ENCODE measurements at regions not wholly inside any gene's neighbourhood (a gene's known extent, or its start where the extent isn't known, plus 50 kb on each side); places are given as distances from the start of the nearest gene placed in this dataset.

DNA sequence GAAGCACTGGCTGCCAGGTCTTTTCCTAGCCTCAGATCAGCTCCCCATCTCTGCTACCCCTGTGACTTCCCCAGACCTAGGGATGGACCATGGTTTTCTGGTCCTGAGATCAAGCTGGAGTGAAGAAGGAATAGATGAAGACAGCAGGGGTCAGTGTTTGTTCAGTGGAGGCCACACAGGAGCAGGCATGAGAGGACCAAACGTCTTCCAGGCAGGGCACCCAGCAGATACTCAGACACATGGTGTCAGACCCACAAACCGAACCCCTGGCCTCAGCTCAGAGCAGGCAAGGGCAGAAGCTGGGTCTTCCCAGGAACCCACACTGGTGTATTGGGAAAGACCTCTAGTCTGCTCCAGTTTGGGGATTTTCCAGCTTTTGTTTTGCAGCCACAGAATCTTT lies 189.7 kb downstream of the IRX5 start:
- intact Hi-C loops (cut with micrococcal nuclease), result no loop called here
- CTCF ChIA-PET, result no interaction called here
- POLR2A ChIA-PET, result no interaction called here
- H3K36me3 Mint-ChIP-seq (ENCODE audit: low read depth), result no peaks in the 10 kb centered on the region
- no peak overlapping the region for H3K27ac Mint-ChIP-seq
- no peak overlapping the region for H3K4me3 Mint-ChIP-seq
- H3K27me3 Mint-ChIP-seq, result no peaks in the 10 kb centered on the region
- no peak for DNase-seq
- H3K4me1 Mint-ChIP-seq, result no peaks in the 10 kb centered on the region
- ATAC-seq (ENCODE audit: low read depth), result no peak
- TF ChIP-seq, protein P1, sequence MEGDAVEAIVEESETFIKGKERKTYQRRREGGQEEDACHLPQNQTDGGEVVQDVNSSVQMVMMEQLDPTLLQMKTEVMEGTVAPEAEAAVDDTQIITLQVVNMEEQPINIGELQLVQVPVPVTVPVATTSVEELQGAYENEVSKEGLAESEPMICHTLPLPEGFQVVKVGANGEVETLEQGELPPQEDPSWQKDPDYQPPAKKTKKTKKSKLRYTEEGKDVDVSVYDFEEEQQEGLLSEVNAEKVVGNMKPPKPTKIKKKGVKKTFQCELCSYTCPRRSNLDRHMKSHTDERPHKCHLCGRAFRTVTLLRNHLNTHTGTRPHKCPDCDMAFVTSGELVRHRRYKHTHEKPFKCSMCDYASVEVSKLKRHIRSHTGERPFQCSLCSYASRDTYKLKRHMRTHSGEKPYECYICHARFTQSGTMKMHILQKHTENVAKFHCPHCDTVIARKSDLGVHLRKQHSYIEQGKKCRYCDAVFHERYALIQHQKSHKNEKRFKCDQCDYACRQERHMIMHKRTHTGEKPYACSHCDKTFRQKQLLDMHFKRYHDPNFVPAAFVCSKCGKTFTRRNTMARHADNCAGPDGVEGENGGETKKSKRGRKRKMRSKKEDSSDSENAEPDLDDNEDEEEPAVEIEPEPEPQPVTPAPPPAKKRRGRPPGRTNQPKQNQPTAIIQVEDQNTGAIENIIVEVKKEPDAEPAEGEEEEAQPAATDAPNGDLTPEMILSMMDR (IDR thresholded peaks at IDR 0.05), result no peak
- H3K9me3 Mint-ChIP-seq, result no peaks in the 10 kb centered on the region

DNA sequence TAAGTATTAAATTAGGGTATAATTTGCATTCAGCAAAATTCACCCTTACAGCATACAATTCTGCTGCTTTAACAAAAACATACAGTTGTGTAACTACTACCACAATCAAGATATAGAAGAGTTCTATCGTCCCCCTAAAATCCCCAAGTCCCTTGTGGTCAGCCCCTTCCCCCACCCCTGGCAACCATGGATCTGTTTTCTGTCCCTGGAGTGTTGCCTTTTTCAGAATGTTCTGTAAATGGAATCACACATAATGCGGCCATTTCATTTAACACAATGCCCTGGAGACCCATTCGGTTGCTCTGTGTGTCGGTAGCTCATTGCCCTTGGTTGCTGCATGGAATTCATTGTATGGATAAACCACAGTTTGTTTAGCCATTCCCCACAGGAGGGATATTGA lies 190.2 kb downstream of the IRX5 start:
- Mint-ChIP-seq H3K4me1 (peaks cover under 1% of the 10 kb centered on the region), H3K4me3 (no peak overlapping the region), H3K36me3 (ENCODE audit: low read depth) (no peaks in the 10 kb centered on the region), H3K27me3 (no peaks in the 10 kb centered on the region), H3K9me3 (no peaks in the 10 kb centered on the region), H3K27ac (no peak overlapping the region)
- DNase-seq, result no peak
- ATAC-seq (ENCODE audit: low read depth), result no peak
- POLR2A ChIA-PET, result no interaction called here
- TF ChIP-seq, protein P1 (IDR thresholded peaks at IDR 0.05), result no peak
- CTCF ChIA-PET, result no interaction called here
- intact Hi-C loops (cut with micrococcal nuclease), result no loop called here

DNA sequence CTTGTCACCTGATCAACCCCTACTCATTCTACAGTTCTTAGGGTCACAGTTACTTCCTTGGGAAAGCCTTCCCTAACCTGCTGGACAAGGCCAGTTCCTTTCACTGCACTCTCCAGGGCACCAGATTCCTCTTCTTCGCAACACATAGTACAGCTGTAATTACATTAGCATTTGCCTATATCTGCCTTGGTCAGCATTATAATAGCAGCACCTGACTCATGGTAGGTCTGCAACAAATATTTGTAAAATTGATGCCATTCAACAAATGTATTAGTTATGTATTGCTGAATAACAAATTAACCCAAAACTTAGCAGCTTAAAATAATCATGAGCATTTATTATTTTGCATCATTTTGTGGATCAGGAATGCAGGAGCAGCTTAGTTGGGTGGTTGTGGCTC lies 193.0 kb downstream of the IRX5 start:
- ATAC-seq (ENCODE audit: low read depth) (no peak), DNase-seq (no peak)
- H3K36me3 Mint-ChIP-seq (ENCODE audit: low read depth), result no peaks in the 10 kb centered on the region
- ChIA-PET POLR2A (no interaction called here), CTCF (no interaction called here)
- no peak overlapping the region for H3K27ac Mint-ChIP-seq
- peaks cover 12% of the 10 kb centered on the region for H3K4me1 Mint-ChIP-seq
- H3K27me3 Mint-ChIP-seq, result no peaks in the 10 kb centered on the region
- no peak overlapping the region for H3K4me3 Mint-ChIP-seq
- intact Hi-C loops (cut with micrococcal nuclease), result no loop called here
- TF ChIP-seq, protein P1 (IDR thresholded peaks at IDR 0.05), result no peak
- no peaks in the 10 kb centered on the region for H3K9me3 Mint-ChIP-seq

DNA sequence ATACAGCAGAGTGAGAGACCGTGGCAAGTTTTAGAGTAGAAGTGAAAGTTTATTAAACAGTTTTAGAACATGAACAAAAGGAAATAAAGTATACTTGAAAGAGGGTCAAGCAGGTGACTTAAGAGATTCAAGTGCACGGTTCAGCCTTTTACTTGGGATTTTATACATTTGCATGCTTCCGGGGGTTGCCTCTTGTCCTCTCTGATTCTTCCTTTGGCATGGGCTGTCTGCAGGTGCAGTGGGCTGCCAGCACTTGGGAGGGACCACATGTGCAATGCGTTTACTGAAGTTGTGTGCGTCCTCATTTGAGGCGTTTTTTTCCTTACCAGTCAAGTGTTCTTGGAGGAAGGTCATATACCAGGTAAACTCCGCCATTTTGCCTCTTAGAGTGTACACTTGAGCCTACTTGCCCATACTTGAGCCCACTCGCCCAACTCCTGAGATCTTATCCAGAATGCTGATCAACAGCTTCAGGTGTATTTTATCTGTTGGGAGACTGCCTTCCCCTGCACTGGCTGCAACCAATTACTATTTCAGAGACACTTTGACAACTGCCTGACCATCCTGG lies 195.2 kb downstream of the IRX5 start:
- no peak for ATAC-seq (ENCODE audit: low read depth)
- CTCF ChIA-PET, result no interaction called here
- Mint-ChIP-seq H3K4me1 (peaks cover 12% of the 10 kb centered on the region), H3K4me3 (no peak overlapping the region), H3K9me3 (no peaks in the 10 kb centered on the region), H3K27ac (no peak overlapping the region), H3K36me3 (ENCODE audit: low read depth) (no peaks in the 10 kb centered on the region), H3K27me3 (no peaks in the 10 kb centered on the region)
- TF ChIP-seq, protein P1 (IDR thresholded peaks at IDR 0.05), result no peak
- DNase-seq, result no peak
- intact Hi-C loops (cut with micrococcal nuclease), result no loop called here
- POLR2A ChIA-PET, result no interaction called here

DNA sequence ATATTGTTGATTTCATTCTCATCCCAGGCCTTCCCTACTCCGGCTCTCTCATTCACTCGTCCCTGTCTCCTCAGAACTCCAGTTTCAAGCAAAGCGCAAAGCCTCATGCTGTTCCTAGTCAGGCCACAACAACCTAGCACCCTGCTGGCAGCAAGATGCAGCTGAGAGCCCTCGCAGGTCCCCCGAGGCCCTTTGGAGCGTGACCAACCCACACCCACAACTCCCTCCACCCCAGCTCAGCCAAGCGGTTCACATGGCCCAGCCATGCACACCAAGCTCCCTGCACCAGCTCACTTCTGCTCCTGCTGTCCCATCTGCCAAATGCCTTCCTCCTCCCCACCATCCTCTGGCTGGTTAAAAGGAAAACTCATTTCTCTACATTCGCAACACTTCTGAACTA lies 195.8 kb downstream of the IRX5 start:
- H3K4me3 Mint-ChIP-seq, result no peak overlapping the region
- ChIA-PET POLR2A (no interaction called here), CTCF (no interaction called here)
- no peaks in the 10 kb centered on the region for H3K36me3 Mint-ChIP-seq (ENCODE audit: low read depth)
- ATAC-seq (ENCODE audit: low read depth) (peak; percentile 47), DNase-seq (no peak)
- no peak overlapping the region for H3K27ac Mint-ChIP-seq
- H3K27me3 Mint-ChIP-seq, result no peaks in the 10 kb centered on the region
- intact Hi-C loops (cut with micrococcal nuclease), result no loop called here
- peaks cover 12% of the 10 kb centered on the region for H3K4me1 Mint-ChIP-seq
- H3K9me3 Mint-ChIP-seq, result no peaks in the 10 kb centered on the region
- TF ChIP-seq, protein P1 (IDR thresholded peaks at IDR 0.05), result no peak
